Transverse colon (tissue), 4 donors: ENCODE measurements at regions not wholly inside any gene's neighbourhood (a gene's known extent, or its start where the extent isn't known, plus 50 kb on each side); places are given as distances from the start of the nearest gene placed in this dataset.

Source experiments
- EP300 ChIP-seq: sonication (generic); formaldehyde crosslinking; IDR thresholded peaks from one replicate; pipeline ENCODE4 v1.6.1; 2017; ENCODE audit warnings: antibody characterized with exemption, low read depth
- POLR2A ChIP-seq: fragments of 450-650 bp; IDR thresholded peaks from one replicate; pipeline ENCODE4 v1.6.1; 2016; ENCODE audit warnings: antibody characterized with exemption, mild to moderate bottlenecking, moderate library complexity
- POLR2AphosphoS5 ChIP-seq, 3 donors: sonication (generic); formaldehyde crosslinking; IDR thresholded peaks; one replicate each; pipeline ENCODE4 v1.6.1; 2016; ENCODE audit warnings: antibody characterized with exemption in 3 of 3
- TF ChIP-seq, protein P1 (sequence below), 5 experiments: fragments of 200-600 bp in 3 of 5; fragments of 450-650 bp in 2 of 5; sonication (generic) in 3 of 5; IDR thresholded peaks; 1 replicate in 2 of 5; 2 replicates in 3 of 5; pipeline ENCODE4 v1.5.1; 2016 to 2017; ENCODE audit warnings: antibody characterized with exemption in 5 of 5, inconsistent platforms in 3 of 5, mild to moderate bottlenecking in 2 of 5, moderate library complexity in 1 of 5

DNA sequence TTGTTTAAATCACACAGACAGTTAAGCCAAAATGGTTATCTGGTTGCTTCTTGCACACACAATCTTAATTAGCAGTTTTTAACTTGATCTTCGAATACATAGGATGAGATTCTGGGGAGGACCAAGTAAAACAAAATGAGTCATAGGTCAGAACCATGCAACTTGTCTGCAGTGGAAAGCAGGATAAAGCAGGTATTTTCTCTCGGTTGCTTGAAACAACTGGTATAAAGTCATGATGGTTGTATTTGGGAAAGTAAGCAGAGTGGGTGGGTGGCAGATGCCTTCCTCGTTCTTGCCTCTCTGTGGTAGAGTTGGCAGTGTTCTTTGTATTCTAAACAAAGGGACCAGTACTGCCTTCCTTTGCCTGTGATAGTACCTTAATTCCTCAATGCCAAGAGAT, 167.0 kb downstream of the COG6 start:
- TF ChIP-seq POLR2AphosphoS5 (IDR thresholded peaks at IDR 0.05) (no peak), EP300 (no peak), POLR2A (no peak)
- TF ChIP-seq, protein P1, sequence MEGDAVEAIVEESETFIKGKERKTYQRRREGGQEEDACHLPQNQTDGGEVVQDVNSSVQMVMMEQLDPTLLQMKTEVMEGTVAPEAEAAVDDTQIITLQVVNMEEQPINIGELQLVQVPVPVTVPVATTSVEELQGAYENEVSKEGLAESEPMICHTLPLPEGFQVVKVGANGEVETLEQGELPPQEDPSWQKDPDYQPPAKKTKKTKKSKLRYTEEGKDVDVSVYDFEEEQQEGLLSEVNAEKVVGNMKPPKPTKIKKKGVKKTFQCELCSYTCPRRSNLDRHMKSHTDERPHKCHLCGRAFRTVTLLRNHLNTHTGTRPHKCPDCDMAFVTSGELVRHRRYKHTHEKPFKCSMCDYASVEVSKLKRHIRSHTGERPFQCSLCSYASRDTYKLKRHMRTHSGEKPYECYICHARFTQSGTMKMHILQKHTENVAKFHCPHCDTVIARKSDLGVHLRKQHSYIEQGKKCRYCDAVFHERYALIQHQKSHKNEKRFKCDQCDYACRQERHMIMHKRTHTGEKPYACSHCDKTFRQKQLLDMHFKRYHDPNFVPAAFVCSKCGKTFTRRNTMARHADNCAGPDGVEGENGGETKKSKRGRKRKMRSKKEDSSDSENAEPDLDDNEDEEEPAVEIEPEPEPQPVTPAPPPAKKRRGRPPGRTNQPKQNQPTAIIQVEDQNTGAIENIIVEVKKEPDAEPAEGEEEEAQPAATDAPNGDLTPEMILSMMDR (IDR thresholded peaks at IDR 0.05): no peak
